GM23338 (cell line): ENCODE measurements at regions not wholly inside any gene's neighbourhood (a gene's known extent, or its start where the extent isn't known, plus 50 kb on each side); places are given as distances from the start of the nearest gene placed in this dataset.

Experiments
- ATAC-seq: fragments of 200-7000 bp; cut with Tn5 transposase; 3 replicates; pipeline ENCODE4 v1.9.1; 2020
- DNase-seq: peaks from one replicate; pipeline ENCODE4 v3.0.0-alpha.2; 2015; ENCODE audit warnings: low spot score
- H2AFZ ChIP-seq: fragments of 200-600 bp; sonication (generic); 2 replicates; pipeline ENCODE4 v1.8.0; 2016; ENCODE audit warnings: antibody characterized with exemption, mild to moderate bottlenecking, moderate library complexity
- H3F3A ChIP-seq: fragments of 200-600 bp; sonication (generic); replicated peaks from 2 replicates; pipeline ENCODE4 v1.8.0; 2017; ENCODE audit warnings: antibody characterized with exemption, mixed run types, low read depth
- H3K27ac ChIP-seq: fragments of 200-600 bp; sonication (generic); 2 replicates; pipeline ENCODE4 v1.6.1; 2016; ENCODE audit warnings: low read depth
- H3K27me3 ChIP-seq: fragments of 200-600 bp; sonication (generic); 2 replicates; pipeline ENCODE4 v1.8.0; 2016; ENCODE audit warnings: mild to moderate bottlenecking, mixed run types, moderate library complexity; ENCODE audit not compliant: insufficient read depth
- H3K36me3 ChIP-seq: fragments of 200-600 bp; sonication (generic); 2 replicates; pipeline ENCODE4 v1.8.0; 2016; ENCODE audit warnings: mild to moderate bottlenecking; ENCODE audit not compliant: insufficient read depth
- H3K4me1 ChIP-seq: fragments of 200-600 bp; sonication (generic); 2 replicates; pipeline ENCODE4 v1.8.0; 2016; ENCODE audit warnings: mild to moderate bottlenecking, moderate library complexity; ENCODE audit not compliant: insufficient read depth
- H3K4me2 ChIP-seq: fragments of 200-600 bp; sonication (generic); 2 replicates; pipeline ENCODE4 v1.7.1; 2017; ENCODE audit warnings: mixed run types
- H3K4me3 ChIP-seq: fragments of 200-600 bp; sonication (generic); 2 replicates; pipeline ENCODE4 v1.6.1; 2016; ENCODE audit warnings: mixed run types
- H3K79me2 ChIP-seq: fragments of 200-600 bp; sonication (generic); replicated peaks from 2 replicates; pipeline ENCODE4 v1.8.0; 2017; ENCODE audit warnings: mild to moderate bottlenecking; ENCODE audit not compliant: insufficient read depth
- H3K9me2 ChIP-seq: fragments of 200-600 bp; sonication (generic); 2 replicates; pipeline ENCODE4 v1.8.0; 2017; ENCODE audit not compliant: insufficient read depth
- H4K20me1 ChIP-seq: fragments of 200-600 bp; sonication (generic); replicated peaks from 2 replicates; pipeline ENCODE4 v1.8.0; 2017; ENCODE audit warnings: mild to moderate bottlenecking; ENCODE audit not compliant: insufficient read depth
- H3K27ac Mint-ChIP-seq: 2 replicates; pipeline ENCODE4 v1.8.0; 2020; ENCODE audit warnings: inconsistent platforms, mild to moderate bottlenecking, moderate library complexity, mixed read lengths
- H3K27me3 Mint-ChIP-seq: 3 replicates; pipeline ENCODE4 v1.8.0; 2022; ENCODE audit warnings: low read depth, mild to moderate bottlenecking, moderate library complexity, mixed read lengths, inconsistent platforms; ENCODE audit not compliant: insufficient read depth, poor library complexity
- H3K36me3 Mint-ChIP-seq: 3 replicates; pipeline ENCODE4 v1.8.0; 2021; ENCODE audit warnings: low read depth, mild to moderate bottlenecking, inconsistent platforms, moderate library complexity, mixed read lengths
- H3K4me1 Mint-ChIP-seq: 3 replicates; pipeline ENCODE4 v1.8.0; 2020; ENCODE audit warnings: mild to moderate bottlenecking, inconsistent platforms, mixed read lengths
- H3K4me3 Mint-ChIP-seq: 3 replicates; pipeline ENCODE4 v1.8.0; 2021; ENCODE audit warnings: moderate library complexity, mild to moderate bottlenecking, inconsistent platforms, mixed read lengths
- H3K9me3 Mint-ChIP-seq: 3 replicates; pipeline ENCODE4 v1.8.0; 2020; ENCODE audit warnings: moderate library complexity, mild to moderate bottlenecking, inconsistent platforms, mixed read lengths
- ETS1 ChIP-seq: IDR thresholded peaks from 2 replicates; pipeline ENCODE4 v1.6.1; 2016; ENCODE audit warnings: antibody characterized with exemption
- JUNB ChIP-seq: IDR thresholded peaks from one replicate; pipeline ENCODE4 v1.6.1; 2016; ENCODE audit warnings: antibody characterized with exemption; ENCODE audit not compliant: unreplicated experiment
- NANOG ChIP-seq: IDR thresholded peaks from 2 replicates; pipeline ENCODE4 v1.6.1; 2016; ENCODE audit warnings: antibody characterized with exemption, borderline replicate concordance
- REST ChIP-seq: IDR thresholded peaks from one replicate; pipeline ENCODE4 v1.6.1; 2018; ENCODE audit warnings: antibody characterized with exemption; ENCODE audit not compliant: unreplicated experiment
- STAT1 ChIP-seq: IDR thresholded peaks from one replicate; pipeline ENCODE4 v1.6.1; 2016; ENCODE audit warnings: antibody characterized with exemption; ENCODE audit not compliant: unreplicated experiment
- ZNF331 ChIP-seq: fragments of 250-450 bp; sonication (Bioruptor Pico); IDR thresholded peaks from 2 replicates; pipeline ENCODE4 v1.5.0; 2020; ENCODE audit warnings: low read depth, mild to moderate bottlenecking, moderate library complexity
- ZNF462 ChIP-seq: fragments of 250-450 bp; sonication (Bioruptor Pico); IDR thresholded peaks from 2 replicates; pipeline ENCODE4 v1.5.0; 2020; ENCODE audit warnings: mild to moderate bottlenecking, moderate library complexity

GRCh38 chr13:86462011-86462410 is 662.8 kb upstream of the SLITRK6 start:
- Mint-ChIP-seq H3K9me3 (no peaks in the 10 kb centered on the region), H3K27ac (no peak overlapping the region), H3K4me3 (no peak overlapping the region), H3K27me3 (no peaks in the 10 kb centered on the region), H3K4me1 (peaks cover 5% of the 10 kb centered on the region; the same call in 2 of the 3 replicates), H3K36me3 (no peaks in the 10 kb centered on the region)
- Histone ChIP-seq H4K20me1 (no peaks in the 10 kb centered on the region), H3K4me3 (no peak overlapping the region), H3K9me2 (no peaks in the 10 kb centered on the region), H3K27me3 (no peaks in the 10 kb centered on the region), H3K4me2 (no peak overlapping the region), H2AFZ (no peak overlapping the region), H3F3A (no peaks in the 10 kb centered on the region), H3K4me1 (0 out of 2 replicates have a peak, but pooled peaks cover 4% of the 10 kb centered on the region), H3K27ac (no peak overlapping the region), H3K79me2 (no peaks in the 10 kb centered on the region), H3K36me3 (no peaks in the 10 kb centered on the region)
- no peak for DNase-seq
- no peak for TF ChIP-seq ZNF462
- no peak for TF ChIP-seq ZNF331 (CRISPR knock-in tag)
- no peak for TF ChIP-seq ETS1
- TF ChIP-seq JUNB: no peak
- no peak for TF ChIP-seq NANOG
- TF ChIP-seq REST: no peak
- TF ChIP-seq STAT1: no peak
- ATAC-seq: no peak
